ENCODE measurements at regions not wholly inside any gene's neighbourhood (a gene's known extent, or its start where the extent isn't known, plus 50 kb on each side); places are given as distances from the start of the nearest gene placed in this dataset.

- H3K27me3 ChIP-seq (replicated peaks) = peaks cover 4% of the 10 kb centered on the region
- no peak overlapping the region for H3K4me3 ChIP-seq (ENCODE audit: low read depth, low read length)
- H3K36me3 ChIP-seq (replicated peaks) = no peaks in the 10 kb centered on the region
- no peak for DNase-seq
- TF ChIP-seq CTCF (IDR thresholded peaks at IDR 0.05; ENCODE audit: low read depth, low read length, missing control alignments) = no peak
- in situ Hi-C loops (cut with HindIII; ENCODE audit: low pct_ligation_motif_present, low sequenced_read_pairs) = no loop called here
- no peak overlapping the region for H3K27ac ChIP-seq
These were observed 138.8 kb upstream of the UBASH3B start for GRCh38 chr11:122516686-122517085.

- in situ Hi-C loops (cut with HindIII; ENCODE audit: low pct_ligation_motif_present, low sequenced_read_pairs) = no loop called here
- Histone ChIP-seq H3K27ac (no peak overlapping the region), H3K4me3 (ENCODE audit: low read depth, low read length) (no peak overlapping the region), H3K36me3 (replicated peaks) (no peaks in the 10 kb centered on the region), H3K27me3 (replicated peaks) (peaks cover 4% of the 10 kb centered on the region)
- no peak for DNase-seq
- no peak for TF ChIP-seq CTCF (IDR thresholded peaks at IDR 0.05; ENCODE audit: low read depth, low read length, missing control alignments)
These were observed 141.5 kb upstream of the UBASH3B start for GRCh38 chr11:122513997-122514396.

- Histone ChIP-seq H3K27ac (no peak overlapping the region), H3K4me3 (ENCODE audit: low read depth, low read length) (no peak overlapping the region), H3K36me3 (replicated peaks) (no peaks in the 10 kb centered on the region), H3K27me3 (replicated peaks) (peaks cover 4% of the 10 kb centered on the region)
- no peak for TF ChIP-seq CTCF (IDR thresholded peaks at IDR 0.05; ENCODE audit: low read depth, low read length, missing control alignments)
- in situ Hi-C loops (cut with HindIII; ENCODE audit: low pct_ligation_motif_present, low sequenced_read_pairs) = no loop called here
- DNase-seq = no peak
These were observed 142.2 kb upstream of the UBASH3B start for GRCh38 chr11:122513328-122513727.

- in situ Hi-C loops (cut with HindIII; ENCODE audit: low pct_ligation_motif_present, low sequenced_read_pairs) = no loop called here
- H3K27me3 ChIP-seq (replicated peaks) = peaks cover 4% of the 10 kb centered on the region
- no peaks in the 10 kb centered on the region for H3K36me3 ChIP-seq (replicated peaks)
- no peak for DNase-seq
- no peak overlapping the region for H3K4me3 ChIP-seq (ENCODE audit: low read depth, low read length)
- H3K27ac ChIP-seq = no peak overlapping the region
- no peak for TF ChIP-seq CTCF (IDR thresholded peaks at IDR 0.05; ENCODE audit: low read depth, low read length, missing control alignments)
These were observed 142.8 kb upstream of the UBASH3B start for GRCh38 chr11:122512688-122513087.

GRCh38 chr11:122509899-122510298 lies 145.6 kb upstream of the UBASH3B start:
- no peaks in the 10 kb centered on the region for H3K27me3 ChIP-seq (replicated peaks)
- H3K4me3 ChIP-seq (ENCODE audit: low read depth, low read length) = no peak overlapping the region
- H3K27ac ChIP-seq = no peak overlapping the region
- no peaks in the 10 kb centered on the region for H3K36me3 ChIP-seq (replicated peaks)
- no peak for DNase-seq
- in situ Hi-C loops (cut with HindIII; ENCODE audit: low pct_ligation_motif_present, low sequenced_read_pairs) = no loop called here
- TF ChIP-seq CTCF (IDR thresholded peaks at IDR 0.05; ENCODE audit: low read depth, low read length, missing control alignments) = no peak

GRCh38 chr11:122509091-122509490 lies 146.4 kb upstream of the UBASH3B start:
- Histone ChIP-seq H3K4me3 (ENCODE audit: low read depth, low read length) (no peak overlapping the region), H3K27me3 (replicated peaks) (no peaks in the 10 kb centered on the region), H3K27ac (no peak overlapping the region), H3K36me3 (replicated peaks) (no peaks in the 10 kb centered on the region)
- TF ChIP-seq CTCF (IDR thresholded peaks at IDR 0.05; ENCODE audit: low read depth, low read length, missing control alignments) = no peak
- in situ Hi-C loops (cut with HindIII; ENCODE audit: low pct_ligation_motif_present, low sequenced_read_pairs) = no loop called here
- no peak for DNase-seq
